NB4 (cell line): ENCODE measurements at regions not wholly inside any gene's neighbourhood (a gene's known extent, or its start where the extent isn't known, plus 50 kb on each side); places are given as distances from the start of the nearest gene placed in this dataset.

Source experiments
- CTCF ChIP-seq: IDR thresholded peaks from one replicate; pipeline ENCODE4 v1.5.1; 2012; ENCODE audit warnings: low read depth, low read length
- POLR2A ChIP-seq: IDR thresholded peaks from 2 replicates; pipeline ENCODE4 v1.6.1; 2011; ENCODE audit warnings: mild to moderate bottlenecking; ENCODE audit not compliant: insufficient read length; ENCODE audit errors: extremely low read depth

GRCh38 chrX:140157143-140157542, 191.8 kb upstream of the CXorf66 start:
- TF ChIP-seq POLR2A = no peak
- TF ChIP-seq CTCF = no peak
